Naive thymus-derived CD4-positive, alpha-beta T cell (primary cell): ENCODE measurements at regions not wholly inside any gene's neighbourhood (a gene's known extent, or its start where the extent isn't known, plus 50 kb on each side); places are given as distances from the start of the nearest gene placed in this dataset.

ENCODE experiments used
- ATAC-seq: fragments of 150-1000 bp; cut with Tn5 transposase; 2 replicates; pipeline ENCODE4 v1.10.0; 2021; ENCODE audit warnings: mild to moderate bottlenecking, moderate library complexity
- CTCF ChIA-PET: fragments of 350-600 bp; sonication (Branson Sonifier 250); formaldehyde crosslinking; loops from one replicate; lab custom pipeline; 2021; ENCODE audit warnings: antibody characterized with exemption; lab: Charles Lee
- POLR2A ChIA-PET: fragments of 350-600 bp; sonication (Branson Sonifier 250); formaldehyde crosslinking; loops from one replicate; lab custom pipeline; 2021; ENCODE audit warnings: antibody characterized with exemption, inconsistent platforms; lab: Charles Lee
- DNase-seq, 9 donors: peaks; one replicate each; pipeline versions ENCODE4 v3.0.0 to v3.0.0-alpha.2; 2020 to 2022; ENCODE audit warnings: mixed read lengths in 1 of 9
- H3K27ac ChIP-seq: one replicate; pipeline ENCODE4 v1.7.0; 2013; ENCODE audit warnings: mild to moderate bottlenecking, low read depth, low read length, moderate library complexity
- H3K27me3 ChIP-seq, 2 donors: one replicate each; pipeline ENCODE4 v1.7.0; 2013; ENCODE audit warnings: low read length in 2 of 2, mild to moderate bottlenecking in 2 of 2, moderate library complexity in 2 of 2; ENCODE audit not compliant: control insufficient read depth in 2 of 2, insufficient read depth in 2 of 2
- H3K36me3 ChIP-seq, 3 experiments: 1 replicate in 2 of 3; 2 replicates in 1 of 3; pipeline ENCODE4 v1.7.0; 2013; ENCODE audit warnings: low read length in 3 of 3, mild to moderate bottlenecking in 3 of 3, moderate library complexity in 1 of 3; ENCODE audit not compliant: insufficient read depth in 3 of 3, control insufficient read depth in 2 of 3
- H3K4me1 ChIP-seq, 2 donors: one replicate each; pipeline ENCODE4 v1.7.0; 2013; ENCODE audit warnings: low read length in 2 of 2, mild to moderate bottlenecking in 2 of 2, moderate library complexity in 1 of 2; ENCODE audit not compliant: control insufficient read depth in 2 of 2, insufficient read depth in 2 of 2
- H3K4me3 ChIP-seq: 2 replicates; pipeline ENCODE4 v1.7.0; 2013; ENCODE audit warnings: mild to moderate bottlenecking, low read length
- H3K9me3 ChIP-seq, 3 experiments: 1 replicate in 2 of 3; 2 replicates in 1 of 3; pipeline ENCODE4 v1.7.0; 2013; ENCODE audit warnings: low read length in 3 of 3; ENCODE audit not compliant: control insufficient read depth in 2 of 3
- H3K27ac Mint-ChIP-seq, 9 donors: one replicate each; pipeline ENCODE4 v1.8.0; 2020 to 2022; ENCODE audit warnings: mixed read lengths in 9 of 9, mild to moderate bottlenecking in 8 of 9, moderate library complexity in 5 of 9, inconsistent platforms in 2 of 9
- H3K27me3 Mint-ChIP-seq, 5 donors: one replicate each; pipeline ENCODE4 v1.8.0; 2021 to 2022; ENCODE audit warnings: mixed read lengths in 5 of 5, mild to moderate bottlenecking in 1 of 5
- H3K36me3 Mint-ChIP-seq, 5 donors: one replicate each; pipeline ENCODE4 v1.8.0; 2020 to 2022; ENCODE audit warnings: mixed read lengths in 5 of 5, mild to moderate bottlenecking in 3 of 5, inconsistent platforms in 1 of 5
- H3K4me1 Mint-ChIP-seq, 7 donors: one replicate each; pipeline ENCODE4 v1.8.0; 2020 to 2022; ENCODE audit warnings: mixed read lengths in 7 of 7, mild to moderate bottlenecking in 3 of 7, inconsistent platforms in 1 of 7
- H3K4me3 Mint-ChIP-seq, 10 donors: one replicate each; pipeline ENCODE4 v1.8.0; 2020 to 2022; ENCODE audit warnings: mild to moderate bottlenecking in 10 of 10, mixed read lengths in 10 of 10, moderate library complexity in 6 of 10, inconsistent platforms in 2 of 10
- H3K9me3 Mint-ChIP-seq, 11 donors: one replicate each; pipeline ENCODE4 v1.8.0; 2020 to 2022; ENCODE audit warnings: mixed read lengths in 11 of 11, mild to moderate bottlenecking in 4 of 11, inconsistent platforms in 1 of 11, moderate library complexity in 1 of 11
- intact Hi-C, 2 donors: fragments of 100-400 bp; cut with micrococcal nuclease; formaldehyde crosslinking; loops; one replicate each; pipeline ENCODE4 v1.15.1; 2023

GRCh38 chr3:69499422-69499821 is 113.5 kb upstream of the FRMD4B start:
- no peak overlapping the region for H3K4me3 Mint-ChIP-seq
- intact Hi-C loops, result no loop called here
- Histone ChIP-seq H3K27me3 (no peaks in the 10 kb centered on the region), H3K27ac (no peak overlapping the region), H3K9me3 (no peaks in the 10 kb centered on the region), H3K36me3 (no peaks in the 10 kb centered on the region), H3K4me3 (no peak overlapping the region), H3K4me1 (no peaks in the 10 kb centered on the region)
- H3K9me3 Mint-ChIP-seq, result peaks cover 0 to 8% (median 2%) of the 10 kb centered on the region in 11 donors
- no peak overlapping the region for H3K27ac Mint-ChIP-seq
- DNase-seq (no peak), ATAC-seq (no peak)
- H3K27me3 Mint-ChIP-seq, result peaks cover 0 to 21% (median 16%) of the 10 kb centered on the region in 5 donors
- ChIA-PET POLR2A (no interaction called here), CTCF (no interaction called here)
- H3K4me1 Mint-ChIP-seq, result no peaks in the 10 kb centered on the region
- no peaks in the 10 kb centered on the region for H3K36me3 Mint-ChIP-seq

- peaks cover 3 to 25% (median 22%) of the 10 kb centered on the region in 5 donors for H3K27me3 Mint-ChIP-seq
- no peak overlapping the region for H3K4me3 ChIP-seq
- no peak for ATAC-seq
- intact Hi-C loops, result no loop called here
- peaks cover 0 to 10% (median 2%) of the 10 kb centered on the region in 11 donors for H3K9me3 Mint-ChIP-seq
- no peaks in the 10 kb centered on the region for H3K9me3 ChIP-seq
- CTCF ChIA-PET, result interaction anchor here (1.3 kb wide), 1 partner anchor 22 kb away, joined by 10 read pairs; no protein-coding TSS in a partner anchor
- no peak overlapping the region for H3K27ac Mint-ChIP-seq
- no peak overlapping the region for H3K4me3 Mint-ChIP-seq
- H3K4me1 Mint-ChIP-seq, result peaks cover 0 to 1% (median 0%) of the 10 kb centered on the region in 7 donors
- H3K27ac ChIP-seq, result no peak overlapping the region
- no peaks in the 10 kb centered on the region for H3K36me3 ChIP-seq
- H3K4me1 ChIP-seq, result no peaks in the 10 kb centered on the region
- no peaks in the 10 kb centered on the region for H3K27me3 ChIP-seq
- no peak for DNase-seq
- no peaks in the 10 kb centered on the region for H3K36me3 Mint-ChIP-seq
- POLR2A ChIA-PET, result no interaction called here
Observed at GRCh38 chr3:69496856-69497255, 111.0 kb upstream of the FRMD4B start.

GRCh38 chr3:69494185-69494584 is 108.3 kb upstream of the FRMD4B start:
- Mint-ChIP-seq H3K36me3 (no peaks in the 10 kb centered on the region), H3K4me1 (peaks cover 0 to 12% (median 0%) of the 10 kb centered on the region in 7 donors), H3K27ac (no peak overlapping the region), H3K9me3 (peaks cover 0 to 8% (median 0%) of the 10 kb centered on the region in 11 donors), H3K4me3 (no peak overlapping the region), H3K27me3 (peaks cover 5 to 20% (median 11%) of the 10 kb centered on the region in 5 donors)
- ATAC-seq, result no peak
- no peak overlapping the region for H3K4me3 ChIP-seq
- no peaks in the 10 kb centered on the region for H3K36me3 ChIP-seq
- H3K27ac ChIP-seq, result no peak overlapping the region
- POLR2A ChIA-PET, result no interaction called here
- no peaks in the 10 kb centered on the region for H3K27me3 ChIP-seq
- H3K4me1 ChIP-seq, result no peaks in the 10 kb centered on the region
- no peak for DNase-seq
- no peaks in the 10 kb centered on the region for H3K9me3 ChIP-seq
- CTCF ChIA-PET, result interaction anchor here (0.6 kb wide), 1 partner anchor 454 kb away, joined by 4 read pairs; no protein-coding TSS in a partner anchor
- intact Hi-C loops, result no loop called here

- Mint-ChIP-seq H3K36me3 (no peaks in the 10 kb centered on the region), H3K9me3 (peaks cover 0 to 8% (median 0%) of the 10 kb centered on the region in 11 donors), H3K4me1 (peaks cover 0 to 12% (median 0%) of the 10 kb centered on the region in 7 donors), H3K27me3 (peaks cover 4 to 15% (median 6%) of the 10 kb centered on the region in 5 donors), H3K4me3 (no peak overlapping the region), H3K27ac (no peak overlapping the region)
- DNase-seq (no peak), ATAC-seq (no peak)
- Histone ChIP-seq H3K36me3 (no peaks in the 10 kb centered on the region), H3K4me1 (no peaks in the 10 kb centered on the region), H3K4me3 (no peak overlapping the region), H3K27ac (no peak overlapping the region), H3K27me3 (no peaks in the 10 kb centered on the region), H3K9me3 (no peaks in the 10 kb centered on the region)
- CTCF ChIA-PET, result no interaction called here
- intact Hi-C loops, result no loop called here
- POLR2A ChIA-PET, result interaction anchor here (0.7 kb wide), 1 partner anchor 55 kb away, joined by 3 read pairs; no protein-coding TSS in a partner anchor
Observed at GRCh38 chr3:69493157-69493556, 107.3 kb upstream of the FRMD4B start.

GRCh38 chr3:69491975-69492374 is 106.1 kb upstream of the FRMD4B start:
- H3K36me3 Mint-ChIP-seq, result no peaks in the 10 kb centered on the region
- H3K9me3 ChIP-seq, result no peaks in the 10 kb centered on the region
- no peak overlapping the region for H3K27ac ChIP-seq
- ChIA-PET CTCF (no interaction called here), POLR2A (no interaction called here)
- H3K27ac Mint-ChIP-seq, result no peak overlapping the region
- ATAC-seq, result no peak
- H3K4me3 ChIP-seq, result no peak overlapping the region
- H3K4me1 Mint-ChIP-seq, result peaks cover 0 to 12% (median 0%) of the 10 kb centered on the region in 7 donors
- H3K36me3 ChIP-seq, result no peaks in the 10 kb centered on the region
- H3K27me3 Mint-ChIP-seq, result peaks cover 7 to 14% (median 10%) of the 10 kb centered on the region in 5 donors
- no peak overlapping the region for H3K4me3 Mint-ChIP-seq
- no peak for DNase-seq
- intact Hi-C loops, result no loop called here
- peaks cover 0 to 11% (median 1%) of the 10 kb centered on the region in 11 donors for H3K9me3 Mint-ChIP-seq
- no peaks in the 10 kb centered on the region for H3K4me1 ChIP-seq
- no peaks in the 10 kb centered on the region for H3K27me3 ChIP-seq

GRCh38 chr3:69490971-69491370 is 105.1 kb upstream of the FRMD4B start:
- ChIA-PET CTCF (no interaction called here), POLR2A (no interaction called here)

GRCh38 chr3:69490235-69490634 is 104.3 kb upstream of the FRMD4B start:
- Histone ChIP-seq H3K9me3 (no peaks in the 10 kb centered on the region), H3K36me3 (no peaks in the 10 kb centered on the region), H3K4me3 (no peak overlapping the region), H3K27ac (no peak overlapping the region), H3K4me1 (no peaks in the 10 kb centered on the region), H3K27me3 (no peaks in the 10 kb centered on the region)
- Mint-ChIP-seq H3K27ac (no peak overlapping the region), H3K4me3 (no peak overlapping the region), H3K27me3 (peaks cover 7 to 17% (median 12%) of the 10 kb centered on the region in 5 donors), H3K36me3 (no peaks in the 10 kb centered on the region), H3K4me1 (peaks cover 0 to 12% (median 0%) of the 10 kb centered on the region in 7 donors), H3K9me3 (peaks cover 0 to 7% (median 0%) of the 10 kb centered on the region in 11 donors)
- ATAC-seq (no peak), DNase-seq (no peak)
- CTCF ChIA-PET, result no interaction called here
- intact Hi-C loops, result no loop called here
- POLR2A ChIA-PET, result no interaction called here

More at GRCh38 chr3:69490971-69491370, 105.1 kb upstream of the FRMD4B start:
- no peak overlapping the region for H3K4me3 ChIP-seq
- intact Hi-C loops, result no loop called here
- no peaks in the 10 kb centered on the region for H3K4me1 ChIP-seq
- no peaks in the 10 kb centered on the region for H3K36me3 ChIP-seq
- H3K27me3 ChIP-seq, result no peaks in the 10 kb centered on the region
- Mint-ChIP-seq H3K9me3 (peaks cover 0 to 7% (median 0%) of the 10 kb centered on the region in 11 donors), H3K36me3 (no peaks in the 10 kb centered on the region), H3K4me1 (peaks cover 0 to 12% (median 0%) of the 10 kb centered on the region in 7 donors), H3K27ac (no peak overlapping the region), H3K4me3 (no peak overlapping the region), H3K27me3 (peaks cover 7 to 17% (median 12%) of the 10 kb centered on the region in 5 donors)
- H3K27ac ChIP-seq, result no peak overlapping the region
- ATAC-seq (no peak), DNase-seq (no peak)
- H3K9me3 ChIP-seq, result no peaks in the 10 kb centered on the region
